GM04503 (cell line): ENCODE measurements at regions not wholly inside any gene's neighbourhood (a gene's known extent, or its start where the extent isn't known, plus 50 kb on each side); places are given as distances from the start of the nearest gene placed in this dataset.
"Not testable (repeated sequence)": the region's sequence is repeated elsewhere in the genome, so short reads cannot be mapped to it uniquely, and the experiment has no call there.

Source experiments
- DNase-seq: peaks from one replicate; pipeline ENCODE4 v3.0.0-alpha.2; 2012; ENCODE audit warnings: low read depth

- DNase-seq: peak; percentile 35
These were observed 1064.5 kb downstream of the ZPLD1 start for GRCh38 chr3:103499132-103499900.

- no peak for DNase-seq
These were observed 1065.2 kb downstream of the ZPLD1 start for GRCh38 chr3:103499967-103500366.

DNA sequence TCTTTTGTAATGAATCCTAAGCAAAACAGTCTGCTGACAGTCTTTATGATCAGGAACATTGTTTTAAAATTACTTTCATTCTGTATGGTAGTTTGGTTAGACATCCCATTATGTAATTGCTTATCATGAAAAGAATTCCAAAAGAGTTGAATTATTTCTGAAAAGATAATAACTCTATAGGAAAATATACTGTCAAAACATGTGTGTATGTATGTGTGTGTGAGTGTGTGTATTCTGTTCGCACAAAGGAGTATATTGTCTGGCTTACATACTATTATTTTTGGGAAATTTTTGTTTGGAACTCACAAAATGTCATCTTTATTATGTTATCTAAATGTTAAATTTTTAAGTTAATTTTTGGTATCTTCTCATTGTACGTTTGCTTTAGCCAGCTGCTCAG is 1075.9 kb downstream of the ZPLD1 start:
- no peak for DNase-seq

- DNase-seq: no peak
These were observed 1077.1 kb downstream of the ZPLD1 start for GRCh38 chr3:103511891-103512290.

- no peak for DNase-seq
These were observed 1077.8 kb downstream of the ZPLD1 start for GRCh38 chr3:103512595-103512994.

- DNase-seq: no peak
These were observed 1078.2 kb downstream of the ZPLD1 start for GRCh38 chr3:103513003-103513402.

DNA sequence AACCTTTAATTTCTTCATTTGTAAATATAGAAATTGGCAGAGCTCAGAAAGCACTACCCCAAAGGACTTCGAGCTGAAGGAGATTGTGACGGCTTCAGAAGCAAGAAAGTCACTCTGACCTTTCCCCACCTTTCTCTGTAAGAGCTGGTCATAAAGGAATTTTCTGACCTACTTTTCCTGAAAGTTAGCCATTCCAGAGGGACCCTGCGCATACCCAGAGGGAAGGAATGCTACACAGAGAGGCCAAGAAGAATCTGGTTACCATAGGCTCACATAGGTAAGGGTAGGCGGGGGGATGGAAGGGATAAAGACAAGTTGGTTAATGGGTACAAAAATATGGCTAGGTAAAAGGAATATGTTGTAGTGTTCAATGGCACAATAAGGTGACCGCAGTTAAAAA is 1080.3 kb downstream of the ZPLD1 start:
- DNase-seq: no peak

- DNase-seq: no peak
These were observed 1082.1 kb downstream of the ZPLD1 start for GRCh38 chr3:103516950-103517349.

DNA sequence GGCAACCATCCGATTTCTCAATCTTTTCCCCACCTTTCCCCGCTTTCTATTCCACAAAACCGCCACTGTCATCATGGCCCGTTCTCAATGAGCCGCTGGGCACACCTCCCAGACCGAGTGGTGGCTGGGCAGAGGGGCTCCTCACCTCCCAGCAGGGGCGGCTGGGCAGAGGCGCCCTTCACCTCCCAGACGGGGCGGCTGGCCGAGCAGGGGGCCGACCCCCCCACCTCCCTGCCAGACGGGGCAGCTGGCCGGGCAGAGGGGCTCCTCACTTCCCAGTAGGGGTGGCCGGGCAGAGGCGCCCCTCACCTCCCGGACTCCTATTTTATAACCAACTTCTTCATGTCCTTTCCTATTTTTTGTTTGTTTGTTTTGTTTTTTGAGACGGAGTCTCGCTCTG is 1096.5 kb downstream of the ZPLD1 start:
- DNase-seq: not testable (repeated sequence)

DNA sequence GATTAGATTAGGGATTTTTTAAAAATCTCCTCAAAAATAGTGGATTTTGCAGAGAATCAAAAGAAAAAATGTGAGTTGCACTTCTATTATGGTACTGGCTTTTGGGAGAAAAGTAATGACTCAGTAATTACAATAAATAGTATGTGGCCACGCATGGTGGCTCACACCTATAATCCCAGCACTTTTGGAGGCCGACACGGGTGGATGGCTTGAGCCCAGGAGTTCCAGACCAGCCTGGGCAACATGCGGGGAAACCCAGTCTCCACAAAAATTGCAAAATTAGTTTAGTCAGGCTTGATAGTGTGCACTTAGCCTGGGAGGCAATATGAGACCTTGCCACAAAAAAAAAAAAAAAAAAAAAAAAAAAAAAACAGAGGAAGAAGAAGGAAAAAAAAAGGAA is 1098.2 kb downstream of the ZPLD1 start:
- DNase-seq: no peak

GRCh38 chr3:103554451-103554850 is 1119.6 kb downstream of the ZPLD1 start:
- DNase-seq: no peak

DNA sequence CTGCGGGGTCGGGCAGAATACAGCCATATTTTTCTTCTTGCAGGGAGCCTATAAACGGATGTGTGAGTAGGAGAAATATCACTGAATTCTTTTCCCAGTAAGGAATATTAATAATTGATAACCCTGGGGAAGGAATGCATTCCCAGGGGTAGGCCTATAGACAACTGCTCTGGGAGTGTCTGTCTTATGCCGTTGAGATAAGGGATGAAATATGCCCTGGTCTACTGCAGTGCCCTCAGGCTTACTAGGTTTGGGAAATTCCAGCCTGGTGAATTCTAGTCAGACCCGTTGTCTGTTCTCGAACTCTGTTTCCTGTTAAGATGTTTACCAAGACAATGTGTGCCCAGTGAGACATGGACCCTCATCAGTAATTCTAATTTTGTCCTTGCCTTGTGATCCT is 1129.3 kb downstream of the ZPLD1 start:
- DNase-seq: not testable (repeated sequence)

GRCh38 chr3:103585809-103586208 is 1151.0 kb downstream of the ZPLD1 start:
- DNase-seq: no peak

DNA sequence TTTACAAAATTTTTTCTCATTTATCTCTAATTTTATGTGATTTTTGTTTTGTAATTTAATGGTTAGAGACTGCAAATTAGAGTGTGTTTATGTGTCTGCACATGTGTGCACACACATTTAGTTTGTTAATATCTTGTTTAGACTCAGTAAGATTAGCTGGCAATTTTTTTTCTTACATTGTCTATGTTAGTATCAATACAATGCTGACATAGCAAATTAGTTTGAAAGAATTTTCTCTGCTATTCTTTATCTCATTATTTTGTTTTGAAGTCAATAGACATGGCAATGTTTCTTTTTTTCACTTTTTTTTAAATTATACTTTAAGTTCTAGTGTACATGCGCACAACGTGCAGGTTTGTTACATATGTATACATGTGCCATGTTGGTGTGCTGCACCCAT is 1155.0 kb downstream of the ZPLD1 start:
- DNase-seq: no peak

DNA sequence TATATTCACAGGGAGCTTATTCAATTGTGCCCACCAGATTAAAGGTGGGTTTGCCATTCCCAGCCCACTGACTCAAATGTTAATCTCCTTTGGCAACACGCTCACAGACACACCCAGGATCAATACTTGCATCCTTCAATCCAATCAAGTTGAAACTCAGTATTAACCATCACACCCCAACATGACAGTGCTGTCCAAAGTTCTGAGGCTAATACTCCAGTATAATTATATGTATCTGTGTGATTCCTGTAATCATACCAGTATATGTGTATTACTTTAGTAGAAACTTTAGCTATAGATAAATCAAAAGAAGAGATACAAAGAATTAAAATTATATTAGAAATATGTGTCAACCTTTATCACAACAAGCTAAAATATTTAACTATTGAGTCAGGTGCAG is 1166.0 kb downstream of the ZPLD1 start:
- no peak for DNase-seq

GRCh38 chr3:103601666-103602065 is 1166.9 kb downstream of the ZPLD1 start:
- no peak for DNase-seq

GRCh38 chr3:103609472-103609871 is 1174.7 kb downstream of the ZPLD1 start:
- no peak for DNase-seq

DNA sequence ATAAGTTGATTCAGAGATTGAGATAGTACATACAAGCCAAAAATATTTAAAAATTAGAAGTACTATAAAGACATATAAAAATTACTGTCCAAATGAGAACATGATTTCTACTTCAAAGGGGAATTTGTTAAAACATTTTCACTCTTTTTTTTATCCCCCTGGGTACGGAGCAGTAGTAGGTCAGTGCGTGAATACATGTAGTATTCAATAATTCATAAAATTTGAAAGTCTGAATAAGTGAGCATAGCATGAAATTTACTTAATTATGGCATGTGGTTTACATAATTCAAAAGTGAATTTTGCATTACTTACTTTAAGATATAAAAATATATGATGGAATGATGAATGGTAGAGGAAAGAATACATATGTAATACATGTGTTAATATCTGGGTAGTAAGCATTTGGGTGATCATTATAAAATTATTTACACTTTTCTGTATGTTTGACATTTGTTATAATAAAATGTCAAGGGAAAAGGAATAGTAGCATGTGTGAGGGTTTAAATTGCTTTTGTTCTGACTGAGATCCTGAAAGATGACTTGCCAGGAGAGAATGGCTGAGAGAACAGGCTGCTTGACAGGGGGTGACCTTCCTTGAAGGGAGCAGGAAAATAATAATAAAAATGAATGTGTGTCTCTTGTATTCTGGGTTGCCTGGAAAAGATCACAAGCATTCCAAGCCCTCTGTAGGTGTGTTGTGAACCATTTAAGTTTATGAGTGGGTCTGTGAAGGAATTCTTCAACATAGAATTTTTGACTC is 1178.8 kb downstream of the ZPLD1 start:
- no peak for DNase-seq

- no peak for DNase-seq
These were observed 1179.9 kb downstream of the ZPLD1 start for GRCh38 chr3:103614719-103615118.

- no peak for DNase-seq
These were observed 1183.1 kb downstream of the ZPLD1 start for GRCh38 chr3:103617961-103618360.

DNA sequence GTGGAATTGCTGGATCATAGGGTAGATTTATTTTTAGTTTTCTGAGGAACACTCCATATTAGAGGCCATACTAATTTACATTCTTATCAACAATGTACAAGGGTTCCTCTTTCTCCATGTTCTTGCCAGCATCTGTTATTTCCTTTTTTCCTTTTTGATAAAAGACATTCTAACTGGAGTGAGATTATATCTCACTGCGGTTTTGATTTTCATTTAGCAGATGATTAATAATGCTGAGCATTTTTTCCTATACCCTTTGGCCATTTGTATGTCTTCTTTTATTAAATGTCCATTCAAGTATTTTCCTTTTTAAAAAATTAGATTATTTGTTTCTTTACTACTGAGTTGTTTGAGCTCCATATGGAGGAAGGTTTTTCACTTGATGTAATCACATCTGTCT is 1189.5 kb downstream of the ZPLD1 start:
- DNase-seq: no peak

DNA sequence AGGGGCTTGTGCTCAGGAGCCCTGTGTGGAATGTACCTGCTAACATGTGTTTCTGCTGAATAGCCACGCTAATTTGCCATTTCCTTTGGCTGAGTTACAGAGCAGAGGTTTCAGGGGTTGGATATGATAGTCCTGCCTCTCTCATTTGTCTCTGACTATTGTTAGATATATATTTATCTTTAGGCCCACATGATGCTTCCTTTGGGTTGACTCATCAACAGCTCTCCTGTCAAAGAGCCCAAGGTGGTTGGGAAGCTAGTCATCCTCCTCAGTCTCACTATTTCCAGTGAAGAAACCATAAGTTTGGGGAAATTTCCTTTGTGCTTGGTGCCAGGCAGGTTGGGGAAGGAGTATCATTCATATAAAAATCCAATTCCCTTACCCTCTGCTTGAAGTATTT is 1194.6 kb downstream of the ZPLD1 start:
- DNase-seq: no peak

DNA sequence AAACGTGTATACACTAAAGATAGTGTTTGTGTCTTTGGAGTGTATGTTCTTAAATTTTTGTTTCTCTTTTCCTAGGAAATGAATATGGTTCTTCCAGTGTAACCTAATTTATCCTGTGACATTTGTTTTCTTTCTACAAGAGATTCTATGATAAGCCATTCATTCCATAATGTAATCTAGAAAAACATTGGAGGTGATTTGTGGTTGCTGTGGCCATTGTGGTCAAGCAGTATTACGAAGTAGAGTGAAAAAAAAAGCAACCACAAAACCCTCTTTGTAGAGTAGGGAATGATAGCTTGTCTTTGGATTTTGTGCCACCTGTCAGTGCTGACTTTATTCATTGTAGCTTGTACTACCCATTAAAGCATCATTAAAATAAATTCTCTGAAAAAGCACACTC is 1209.6 kb downstream of the ZPLD1 start:
- no peak for DNase-seq

- no peak for DNase-seq
These were observed 1219.2 kb downstream of the ZPLD1 start for GRCh38 chr3:103653996-103654395.
